K562 (cell line): ENCODE measurements at regions not wholly inside any gene's neighbourhood (a gene's known extent, or its start where the extent isn't known, plus 50 kb on each side); places are given as distances from the start of the nearest gene placed in this dataset.

ENCODE experiments used
- ATAC-seq: fragments of 200-7000 bp; cut with Tn5 transposase; 3 replicates; pipeline ENCODE4 v1.9.1; 2020; ENCODE audit warnings: moderate library complexity
- BruUV-seq: library from RNA; stranded (reverse); fragments of 400-500 nt; replicated peaks from 2 replicates; lab custom pipeline; 2021; lab: Mats Ljungman, UMichigan
- CTCF ChIA-PET: fragments of 300-600 bp; formaldehyde crosslinking; extraction: SDS; loops from one replicate; lab custom pipeline; 2021; ENCODE audit warnings: low intra/inter-chr PET ratio; lab: Yijun Ruan, JAX
- POLR2A ChIA-PET: fragments of 300-600, 350-650 bp; sonication (Branson Sonifier 250); formaldehyde crosslinking; extraction: SDS; loops from one replicate; lab custom pipeline; 2021; ENCODE audit warnings: antibody characterized with exemption, inconsistent platforms; lab: Yijun Ruan, JAX
- DNase-seq, 4 experiments: peaks; one replicate each; pipeline versions ENCODE4 v3.0.0 to v3.0.0-alpha.2; 2011 to 2018; ENCODE audit warnings: low spot score in 3 of 4, mixed read lengths in 3 of 4; ENCODE audit errors: extremely low read depth in 1 of 4
- FAIRE-seq: peaks from 2 replicates; lab custom pipeline; 2011; peaks lifted over from hg19 to GRCh38; lab: Jason Lieb, UNC
- H2AFZ ChIP-seq: 2 replicates; pipeline ENCODE4 v1.6.0; 2011; ENCODE audit warnings: low read depth, low read length, control low read depth, inconsistent platforms
- H3K27ac ChIP-seq: fragments of 200-600 bp; 3 replicates; pipeline ENCODE4 v1.8.0; 2011; ENCODE audit warnings: low read depth, mild to moderate bottlenecking, control low read depth, inconsistent platforms, low read length, moderate library complexity, mixed read lengths; ENCODE audit errors: extremely low read depth
- H3K27me3 ChIP-seq, 2 experiments: fragments of 300-600 bp in 1 of 2; 2 replicates in 1 of 2; 3 replicates in 1 of 2; pipeline versions ENCODE4 v1.6.0 to v1.8.0; 2011; ENCODE audit warnings: inconsistent platforms in 2 of 2, low read length in 2 of 2, mild to moderate bottlenecking in 1 of 2, mixed read lengths in 1 of 2, moderate library complexity in 1 of 2; ENCODE audit not compliant: control insufficient read depth in 2 of 2, insufficient read depth in 2 of 2
- H3K36me3 ChIP-seq: fragments of 300-600 bp; 3 replicates; pipeline ENCODE4 v1.8.0; 2011; ENCODE audit warnings: mild to moderate bottlenecking, low read length, inconsistent platforms; ENCODE audit not compliant: control insufficient read depth, insufficient read depth
- H3K4me1 ChIP-seq, 2 experiments: fragments of 200-600 bp in 1 of 2; replicated peaks in 1 of 2; 2 replicates in 1 of 2; 3 replicates in 1 of 2; pipeline versions ENCODE4 v1.5.1 to v1.8.0; 2011; ENCODE audit warnings: inconsistent platforms in 2 of 2, low read length in 2 of 2, mild to moderate bottlenecking in 1 of 2, mixed read lengths in 1 of 2, moderate library complexity in 1 of 2; ENCODE audit not compliant: control insufficient read depth in 2 of 2, insufficient read depth in 2 of 2
- H3K4me2 ChIP-seq: 2 replicates; pipeline ENCODE4 v1.6.1; 2011; ENCODE audit warnings: low read length, control low read depth, inconsistent platforms, mixed read lengths; ENCODE audit not compliant: insufficient read depth
- H3K4me3 ChIP-seq: fragments of 200-600 bp; sonication (generic), shearing (Covaris generic); 2 replicates; pipeline ENCODE4 v1.5.1; 2016; ENCODE audit warnings: control low read depth, inconsistent platforms
- H3K79me2 ChIP-seq: fragments of 200-600 bp; 3 replicates; pipeline ENCODE4 v1.8.0; 2011; ENCODE audit warnings: low read length, inconsistent platforms; ENCODE audit not compliant: control insufficient read depth, insufficient read depth
- H3K9ac ChIP-seq, 2 experiments: 2 replicates each; pipeline versions ENCODE4 v1.6.0 to v1.6.1; 2011; ENCODE audit warnings: low read depth in 2 of 2, low read length in 2 of 2, control low read depth in 1 of 2, inconsistent platforms in 1 of 2, mild to moderate bottlenecking in 1 of 2, mixed read lengths in 1 of 2; ENCODE audit not compliant: insufficient read depth in 1 of 2
- H3K9me1 ChIP-seq: one replicate; pipeline ENCODE4 v1.6.0; 2011; ENCODE audit warnings: inconsistent platforms, mild to moderate bottlenecking, low read length, moderate library complexity; ENCODE audit not compliant: control insufficient read depth, insufficient read depth
- H3K9me3 ChIP-seq: replicated peaks from 2 replicates; pipeline ENCODE4 v1.5.1; 2011; ENCODE audit warnings: low read depth, low read length, inconsistent platforms; ENCODE audit not compliant: control insufficient read depth, insufficient read depth
- H4K20me1 ChIP-seq: replicated peaks from 2 replicates; pipeline ENCODE4 v1.6.1; 2011; ENCODE audit warnings: low read length, inconsistent platforms, mixed read lengths; ENCODE audit not compliant: control insufficient read depth, insufficient read depth
- ARID2 ChIP-seq: fragments of 450-650 bp; IDR thresholded peaks from 2 replicates; pipeline ENCODE4 v1.6.1; 2017; ENCODE audit warnings: antibody characterized with exemption, mild to moderate bottlenecking
- E2F4 ChIP-seq: sonication (generic); formaldehyde crosslinking; IDR thresholded peaks from 2 replicates; pipeline ENCODE4 v1.8.0; 2022; ENCODE audit warnings: mild to moderate bottlenecking, low read depth, missing genetic modification reagents
- GATAD2B ChIP-seq: fragments of 450-650 bp; IDR thresholded peaks from 2 replicates; pipeline ENCODE4 v1.6.1; 2017; ENCODE audit warnings: mild to moderate bottlenecking, borderline replicate concordance
- KDM1A ChIP-seq, 2 experiments: fragments of 450-650 bp; IDR thresholded peaks; 2 replicates each; pipeline ENCODE4 v1.6.1; 2016; ENCODE audit warnings: mild to moderate bottlenecking in 2 of 2
- L3MBTL2 ChIP-seq: fragments of 450-650 bp; IDR thresholded peaks from 2 replicates; pipeline ENCODE4 v1.6.1; 2016; ENCODE audit warnings: mild to moderate bottlenecking, moderate library complexity
- NR0B1 ChIP-seq: fragments of 450-650 bp; IDR thresholded peaks from one replicate; pipeline ENCODE4 v1.6.1; 2018; ENCODE audit warnings: mild to moderate bottlenecking, moderate library complexity; ENCODE audit not compliant: partially characterized antibody
- RBM14 ChIP-seq: fragments of 200-400 bp; formaldehyde crosslinking; IDR thresholded peaks from 2 replicates; pipeline ENCODE4 v1.6.1; 2018; ENCODE audit warnings: low read depth, mild to moderate bottlenecking, low read length, moderate library complexity, borderline replicate concordance; ENCODE audit not compliant: insufficient read depth
- ZNF217 ChIP-seq: sonication (generic); formaldehyde crosslinking; IDR thresholded peaks from 2 replicates; pipeline ENCODE4 v1.8.0; 2022; ENCODE audit warnings: mild to moderate bottlenecking, missing genetic modification reagents
- WGBS: fragments of 100-300 bp; shearing (Covaris generic); methylation state at CpG from one replicate; pipeline ENCODE4 v1.1.6; 2016; ENCODE audit warnings: low coverage, mixed read lengths; ENCODE audit not compliant: insufficient coverage; ENCODE audit errors: missing lambda C conversion rate; 5-methylcytosine and 5-hydroxymethylcytosine counted together
- in situ Hi-C: fragments of 300-500 bp; cut with MboI; formaldehyde crosslinking; loops from 4 replicates; pipeline ENCODE4 v1.15.0; 2018; ENCODE audit warnings: inconsistent platforms, mixed read lengths
- intact Hi-C: fragments of 100-400 bp; cut with micrococcal nuclease; formaldehyde crosslinking; loops from 2 replicates; pipeline ENCODE4 v1.14.2; 2022
- TF ChIP-seq, protein P1 (sequence below): fragments of 250-450 bp; sonication (Bioruptor Pico); IDR thresholded peaks from 2 replicates; pipeline ENCODE4 v1.4.0; 2020; ENCODE audit warnings: mild to moderate bottlenecking

DNA sequence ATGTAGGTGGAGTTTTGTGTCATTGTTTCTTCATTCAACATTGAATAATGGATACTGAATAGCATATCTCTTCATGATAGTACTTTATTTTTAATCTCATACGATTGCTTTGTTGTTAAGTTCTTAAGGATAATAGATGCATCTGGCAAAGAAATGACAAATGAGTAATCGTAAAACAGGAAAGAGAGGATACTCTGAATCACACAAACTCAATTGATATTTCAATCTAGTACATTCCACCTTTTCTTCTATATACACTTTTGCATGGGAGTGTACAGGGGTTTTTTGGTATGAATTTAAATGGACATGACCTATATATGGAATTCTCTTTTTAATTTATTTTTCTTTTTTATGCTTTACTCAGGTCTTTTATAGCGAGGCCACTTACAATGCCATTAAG is 186.9 kb upstream of the STK26 start:
- Histone ChIP-seq H3K9me3 (no peaks in the 10 kb centered on the region), H3K4me3 (no peak overlapping the region), H3K4me1 (peaks cover 4% of the 10 kb centered on the region in 2 experiments; a peak in 2 of 5 replicates), H3K9ac (no peak overlapping the region), H3K27me3 (no peaks in the 10 kb centered on the region), H2AFZ (no peak overlapping the region), H3K9me1 (no peaks in the 10 kb centered on the region), H3K79me2 (peaks cover 2% of the 10 kb centered on the region; the same call in 1 of the 3 replicates), H4K20me1 (no peaks in the 10 kb centered on the region), H3K4me2 (no peak overlapping the region), H3K27ac (no peak overlapping the region), H3K36me3 (no peaks in the 10 kb centered on the region)
- ChIA-PET POLR2A (no interaction called here), CTCF (no interaction called here)
- DNase-seq (no peak), ATAC-seq (no peak), FAIRE-seq (no peak)
- intact Hi-C loops: no loop called here
- in situ Hi-C loops: loop anchor here (10.0 to 25.0 kb wide), 2 partner anchors 626 to 789 kb away; no protein-coding TSS in a partner anchor
- WGBS: 65% methylated on average over 3 of the region's 3 CpGs
- TF ChIP-seq ZNF217 (CRISPR knock-in tag) (no peak), GATAD2B (no peak), L3MBTL2 (no peak), ARID2 (no peak), KDM1A (IDR thresholded peaks at IDR 0.05) (no peak), NR0B1 (no peak), RBM14 (no peak), E2F4 (no peak)
- TF ChIP-seq, protein P1, sequence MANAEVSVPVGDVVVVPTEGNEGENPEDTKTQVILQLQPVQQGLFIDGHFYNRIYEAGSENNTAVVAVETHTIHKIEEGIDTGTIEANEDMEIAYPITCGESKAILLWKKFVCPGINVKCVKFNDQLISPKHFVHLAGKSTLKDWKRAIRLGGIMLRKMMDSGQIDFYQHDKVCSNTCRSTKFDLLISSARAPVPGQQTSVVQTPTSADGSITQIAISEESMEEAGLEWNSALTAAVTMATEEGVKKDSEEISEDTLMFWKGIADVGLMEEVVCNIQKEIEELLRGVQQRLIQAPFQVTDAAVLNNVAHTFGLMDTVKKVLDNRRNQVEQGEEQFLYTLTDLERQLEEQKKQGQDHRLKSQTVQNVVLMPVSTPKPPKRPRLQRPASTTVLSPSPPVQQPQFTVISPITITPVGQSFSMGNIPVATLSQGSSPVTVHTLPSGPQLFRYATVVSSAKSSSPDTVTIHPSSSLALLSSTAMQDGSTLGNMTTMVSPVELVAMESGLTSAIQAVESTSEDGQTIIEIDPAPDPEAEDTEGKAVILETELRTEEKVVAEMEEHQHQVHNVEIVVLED (CRISPR knock-in tag): no peak
- BruUV-seq: no TSS peak
